ENCODE measurements at regions not wholly inside any gene's neighbourhood (a gene's known extent, or its start where the extent isn't known, plus 50 kb on each side); places are given as distances from the start of the nearest gene placed in this dataset.

DNA sequence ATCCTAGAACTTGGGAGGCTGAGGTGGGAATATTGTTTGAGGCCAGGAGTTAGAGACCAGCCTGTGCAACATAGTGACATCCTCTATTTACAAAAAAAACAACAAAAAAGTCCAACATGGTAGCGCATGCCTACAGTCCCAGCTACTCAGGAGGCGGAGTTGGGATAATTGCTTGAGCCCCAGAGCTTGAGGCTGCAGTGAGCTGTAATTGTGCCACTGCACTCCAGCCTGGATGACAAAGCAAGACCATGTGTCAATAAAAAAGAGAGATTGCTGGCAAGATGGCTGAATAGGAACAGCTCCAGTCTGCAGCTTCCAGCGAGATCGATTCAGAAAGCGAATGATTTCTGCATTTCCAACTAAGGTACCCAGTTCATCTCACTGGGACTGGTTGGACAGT lies 54.8 kb upstream of the FBXL17 start:
- H3K9ac ChIP-seq, result no peak overlapping the region
- no peak overlapping the region for H3K27ac ChIP-seq
- H3K4me1 ChIP-seq, result peaks cover 11% of the 10 kb centered on the region
- H4K20me1 ChIP-seq, result no peaks in the 10 kb centered on the region
- no peaks in the 10 kb centered on the region for H3K27me3 ChIP-seq
- 0 out of 2 replicates have a peak, but pooled peaks cover 6% of the 10 kb centered on the region for H3K9me3 ChIP-seq
- no peak overlapping the region for H3K4me2 ChIP-seq
- H3K4me3 ChIP-seq, result no peak overlapping the region
- no peaks in the 10 kb centered on the region for H3K36me3 ChIP-seq
- no peak for TF ChIP-seq Cebpa-rat (IDR thresholded peaks at IDR 0.05)

DNA sequence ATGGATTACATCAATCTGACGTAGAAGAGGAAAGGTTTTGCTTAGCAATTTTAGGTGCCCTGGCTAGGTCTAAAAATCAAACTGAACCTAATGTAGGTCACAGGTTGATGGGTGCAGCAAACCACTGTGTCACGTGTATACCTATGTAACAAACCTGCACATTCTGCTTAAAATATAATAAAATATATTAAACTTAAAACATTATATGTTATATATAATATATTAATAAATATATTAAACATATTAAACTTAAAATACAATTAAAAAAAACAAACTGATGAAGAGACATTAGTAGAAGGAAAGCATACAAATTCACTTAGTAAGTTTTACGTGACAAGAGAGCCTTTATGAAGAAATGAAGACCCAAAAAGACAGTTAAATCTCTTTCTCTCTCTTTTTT lies 51.7 kb upstream of the FBXL17 start:
- H3K9me3 ChIP-seq, result no peaks in the 10 kb centered on the region
- H3K4me2 ChIP-seq, result no peak overlapping the region
- no peak overlapping the region for H3K9ac ChIP-seq
- peaks cover 11% of the 10 kb centered on the region for H3K4me1 ChIP-seq
- no peaks in the 10 kb centered on the region for H4K20me1 ChIP-seq
- no peak overlapping the region for H3K4me3 ChIP-seq
- no peaks in the 10 kb centered on the region for H3K27me3 ChIP-seq
- H3K27ac ChIP-seq, result no peak overlapping the region
- TF ChIP-seq Cebpa-rat (IDR thresholded peaks at IDR 0.05), result no peak
- no peaks in the 10 kb centered on the region for H3K36me3 ChIP-seq

DNA sequence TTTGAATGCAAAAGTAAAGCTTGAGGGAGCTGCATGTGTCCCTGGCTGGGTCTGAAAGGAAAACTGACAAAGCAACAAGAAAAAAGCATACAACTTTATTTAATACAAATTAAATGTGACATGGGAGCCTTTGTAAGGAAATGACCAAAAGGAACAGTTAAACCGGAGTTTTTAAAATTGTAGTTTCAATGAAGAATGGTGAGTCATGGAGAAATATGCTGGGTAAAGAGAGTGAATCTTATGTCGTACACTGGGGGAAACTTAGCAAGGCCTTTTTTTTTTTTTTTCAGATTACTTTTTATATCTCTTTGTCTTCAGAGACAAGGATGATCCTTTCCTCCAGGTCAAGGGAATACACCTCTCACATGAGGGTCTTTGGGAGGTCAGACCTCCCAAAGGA lies 50.1 kb upstream of the FBXL17 start:
- Histone ChIP-seq H3K4me3 (no peak overlapping the region), H3K36me3 (no peaks in the 10 kb centered on the region), H4K20me1 (no peaks in the 10 kb centered on the region), H3K9me3 (no peaks in the 10 kb centered on the region), H3K4me2 (0 out of 2 replicates have a peak overlapping the region, but pooled peaks have one; percentile 11), H3K4me1 (peaks cover 11% of the 10 kb centered on the region), H3K27ac (no peak overlapping the region), H3K9ac (no peak overlapping the region), H3K27me3 (no peaks in the 10 kb centered on the region)
- no peak for TF ChIP-seq Cebpa-rat (IDR thresholded peaks at IDR 0.05)
